ENCODE measurements at regions not wholly inside any gene's neighbourhood (a gene's known extent, or its start where the extent isn't known, plus 50 kb on each side); places are given as distances from the start of the nearest gene placed in this dataset.

- Histone ChIP-seq H3K4me1 (ENCODE audit: insufficient read depth, low read length, poor library complexity, severe bottlenecking) (no peaks in the 10 kb centered on the region), H3K4me3 (ENCODE audit: low read depth, low read length, poor library complexity, severe bottlenecking) (no peak overlapping the region), H3K36me3 (ENCODE audit: insufficient read depth, low read length) (no peaks in the 10 kb centered on the region), H3K27ac (ENCODE audit: low read depth, low read length, poor library complexity, severe bottlenecking) (no peak overlapping the region), H3K79me2 (ENCODE audit: insufficient read depth, low read depth, low read length) (no peaks in the 10 kb centered on the region), H3K9me3 (ENCODE audit: low read length) (no peaks in the 10 kb centered on the region; the same call in 1 of the 2 replicates), H3K9me2 (ENCODE audit: insufficient read depth, low read length) (no peaks in the 10 kb centered on the region), H2AFZ (ENCODE audit: low read length) (no peak overlapping the region), H3K4me2 (ENCODE audit: low read length) (no peak overlapping the region), H4K20me1 (ENCODE audit: insufficient read depth, low read length) (no peaks in the 10 kb centered on the region)
- TF ChIP-seq CTCF (conservative IDR thresholded peaks at IDR 0.05; ENCODE audit: low read length), result no peak
- BruUV-seq (replicated peaks), result no TSS peak
- DNase-seq (ENCODE audit: low spot score), result no peak
- ChIA-PET CTCF (ENCODE audit: unreplicated experiment) (no interaction called here), POLR2A (no interaction called here)
- intact Hi-C loops (cut with micrococcal nuclease; ENCODE audit: unreplicated experiment), result no loop called here
Observed at GRCh38 chr2:89831641-89832498, 1140.4 kb downstream of the RPIA start.

GRCh38 chr2:89833116-89833779 is 1141.8 kb downstream of the RPIA start:
- Histone ChIP-seq H3K36me3 (ENCODE audit: insufficient read depth, low read length) (no peaks in the 10 kb centered on the region), H3K4me2 (ENCODE audit: low read length) (no peak overlapping the region), H3K9me3 (ENCODE audit: low read length) (no peaks in the 10 kb centered on the region; the same call in none of the 2 replicates), H4K20me1 (ENCODE audit: insufficient read depth, low read length) (no peaks in the 10 kb centered on the region), H3K27ac (ENCODE audit: low read depth, low read length, poor library complexity, severe bottlenecking) (no peak overlapping the region), H3K79me2 (ENCODE audit: insufficient read depth, low read depth, low read length) (no peaks in the 10 kb centered on the region), H3K4me3 (ENCODE audit: low read depth, low read length, poor library complexity, severe bottlenecking) (no peak overlapping the region), H2AFZ (ENCODE audit: low read length) (no peak overlapping the region), H3K9me2 (ENCODE audit: insufficient read depth, low read length) (no peaks in the 10 kb centered on the region), H3K4me1 (ENCODE audit: insufficient read depth, low read length, poor library complexity, severe bottlenecking) (no peaks in the 10 kb centered on the region)
- ChIA-PET POLR2A (no interaction called here), CTCF (ENCODE audit: unreplicated experiment) (no interaction called here)
- no TSS peak for BruUV-seq (replicated peaks)
- intact Hi-C loops (cut with micrococcal nuclease; ENCODE audit: unreplicated experiment), result no loop called here
- DNase-seq (ENCODE audit: low spot score), result no peak
- TF ChIP-seq EZH2phosphoT487 (IDR thresholded peaks at IDR 0.05; ENCODE audit: borderline replicate concordance, low read depth, low read length) (no peak), CTCF (conservative IDR thresholded peaks at IDR 0.05; ENCODE audit: low read length) (no peak)

- no peaks in the 10 kb centered on the region for H3K79me2 ChIP-seq (ENCODE audit: insufficient read depth, low read depth, low read length)
- H3K9me2 ChIP-seq (ENCODE audit: insufficient read depth, low read length), result no peaks in the 10 kb centered on the region
- POLR2A ChIA-PET, result no interaction called here
- H3K4me3 ChIP-seq (ENCODE audit: low read depth, low read length, poor library complexity, severe bottlenecking), result no peak overlapping the region
- no peaks in the 10 kb centered on the region; the same call in none of the 2 replicates for H3K9me3 ChIP-seq (ENCODE audit: low read length)
- BruUV-seq (replicated peaks), result no TSS peak
- no peaks in the 10 kb centered on the region for H3K36me3 ChIP-seq (ENCODE audit: insufficient read depth, low read length)
- H3K27ac ChIP-seq (ENCODE audit: low read depth, low read length, poor library complexity, severe bottlenecking), result no peak overlapping the region
- H4K20me1 ChIP-seq (ENCODE audit: insufficient read depth, low read length), result no peaks in the 10 kb centered on the region
- CTCF ChIA-PET (ENCODE audit: unreplicated experiment), result no interaction called here
- H3K4me1 ChIP-seq (ENCODE audit: insufficient read depth, low read length, poor library complexity, severe bottlenecking), result no peaks in the 10 kb centered on the region
- DNase-seq (ENCODE audit: low spot score), result no peak
- no peak overlapping the region for H2AFZ ChIP-seq (ENCODE audit: low read length)
- no peak overlapping the region for H3K4me2 ChIP-seq (ENCODE audit: low read length)
- intact Hi-C loops (cut with micrococcal nuclease; ENCODE audit: unreplicated experiment), result no loop called here
- no peak for TF ChIP-seq CTCF (conservative IDR thresholded peaks at IDR 0.05; ENCODE audit: low read length)
- no peak for TF ChIP-seq EZH2phosphoT487 (IDR thresholded peaks at IDR 0.05; ENCODE audit: borderline replicate concordance, low read depth, low read length)
Observed at GRCh38 chr2:89833780-89834117, 1142.3 kb downstream of the RPIA start.
